Astrocyte (in vitro differentiated cells and primary cell): ENCODE measurements at regions not wholly inside any gene's neighbourhood (a gene's known extent, or its start where the extent isn't known, plus 50 kb on each side); places are given as distances from the start of the nearest gene placed in this dataset.

ENCODE experiments used
- EZH2 ChIP-seq: IDR thresholded peaks from 2 replicates; pipeline ENCODE4 v1.6.1; 2012; ENCODE audit warnings: mild to moderate bottlenecking, low read length, inconsistent platforms; ENCODE audit not compliant: insufficient read depth
- TF ChIP-seq, protein P1 (sequence below): IDR thresholded peaks from 2 replicates; pipeline ENCODE4 v1.5.1; 2011; ENCODE audit warnings: low read depth, mild to moderate bottlenecking, inconsistent platforms, low read length, moderate library complexity; ENCODE audit not compliant: insufficient read depth

- TF ChIP-seq, protein P1, sequence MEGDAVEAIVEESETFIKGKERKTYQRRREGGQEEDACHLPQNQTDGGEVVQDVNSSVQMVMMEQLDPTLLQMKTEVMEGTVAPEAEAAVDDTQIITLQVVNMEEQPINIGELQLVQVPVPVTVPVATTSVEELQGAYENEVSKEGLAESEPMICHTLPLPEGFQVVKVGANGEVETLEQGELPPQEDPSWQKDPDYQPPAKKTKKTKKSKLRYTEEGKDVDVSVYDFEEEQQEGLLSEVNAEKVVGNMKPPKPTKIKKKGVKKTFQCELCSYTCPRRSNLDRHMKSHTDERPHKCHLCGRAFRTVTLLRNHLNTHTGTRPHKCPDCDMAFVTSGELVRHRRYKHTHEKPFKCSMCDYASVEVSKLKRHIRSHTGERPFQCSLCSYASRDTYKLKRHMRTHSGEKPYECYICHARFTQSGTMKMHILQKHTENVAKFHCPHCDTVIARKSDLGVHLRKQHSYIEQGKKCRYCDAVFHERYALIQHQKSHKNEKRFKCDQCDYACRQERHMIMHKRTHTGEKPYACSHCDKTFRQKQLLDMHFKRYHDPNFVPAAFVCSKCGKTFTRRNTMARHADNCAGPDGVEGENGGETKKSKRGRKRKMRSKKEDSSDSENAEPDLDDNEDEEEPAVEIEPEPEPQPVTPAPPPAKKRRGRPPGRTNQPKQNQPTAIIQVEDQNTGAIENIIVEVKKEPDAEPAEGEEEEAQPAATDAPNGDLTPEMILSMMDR, result no peak
- no peak for TF ChIP-seq EZH2
Observed at GRCh38 chr6:18976091-18976490, 588.9 kb downstream of the RNF144B start.
